WI38 (cell line): ENCODE measurements at regions not wholly inside any gene's neighbourhood (a gene's known extent, or its start where the extent isn't known, plus 50 kb on each side); places are given as distances from the start of the nearest gene placed in this dataset.
"Not testable (repeated sequence)": the region's sequence is repeated elsewhere in the genome, so short reads cannot be mapped to it uniquely, and the experiment has no call there.

ENCODE experiments used
- H3K4me3 ChIP-seq: 2 replicates; pipeline ENCODE4 v1.5.1; 2011; ENCODE audit warnings: low read depth, mild to moderate bottlenecking, control low read depth, low read length
- CTCF ChIP-seq: IDR thresholded peaks from 2 replicates; pipeline ENCODE4 v1.5.1; 2012; ENCODE audit warnings: low read depth, mild to moderate bottlenecking, control low read depth, low read length

DNA sequence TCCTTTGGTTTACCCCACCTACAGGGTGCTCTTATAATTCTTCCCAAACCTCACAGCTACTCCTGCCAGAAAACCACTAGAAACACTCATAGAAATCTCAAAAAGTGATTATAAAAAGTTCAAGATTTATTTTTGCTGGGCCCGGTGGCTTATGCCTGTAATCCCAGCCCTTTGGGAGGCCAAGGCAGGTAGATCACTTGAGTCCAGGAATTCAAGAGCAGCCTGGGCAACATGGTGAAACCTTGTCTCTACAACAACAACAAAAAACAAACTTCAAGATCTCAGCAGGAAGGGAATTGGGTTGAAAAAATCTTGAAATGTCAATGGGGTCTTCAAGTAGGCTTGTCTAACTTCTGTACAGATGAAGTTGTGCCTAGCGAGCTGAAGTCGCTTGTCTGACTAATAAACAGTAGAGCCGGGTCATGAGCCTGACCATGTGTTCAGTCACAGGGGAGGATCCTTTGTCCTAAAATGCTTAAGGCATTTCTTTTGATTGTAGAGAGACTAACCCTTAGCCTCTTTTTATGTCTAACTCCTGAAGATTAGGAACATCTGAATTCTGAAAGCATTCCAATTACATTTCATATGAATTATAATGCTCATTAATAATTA, 124.6 kb downstream of the NOC3L start:
- no peak overlapping the region for H3K4me3 ChIP-seq
- TF ChIP-seq CTCF: no peak

DNA sequence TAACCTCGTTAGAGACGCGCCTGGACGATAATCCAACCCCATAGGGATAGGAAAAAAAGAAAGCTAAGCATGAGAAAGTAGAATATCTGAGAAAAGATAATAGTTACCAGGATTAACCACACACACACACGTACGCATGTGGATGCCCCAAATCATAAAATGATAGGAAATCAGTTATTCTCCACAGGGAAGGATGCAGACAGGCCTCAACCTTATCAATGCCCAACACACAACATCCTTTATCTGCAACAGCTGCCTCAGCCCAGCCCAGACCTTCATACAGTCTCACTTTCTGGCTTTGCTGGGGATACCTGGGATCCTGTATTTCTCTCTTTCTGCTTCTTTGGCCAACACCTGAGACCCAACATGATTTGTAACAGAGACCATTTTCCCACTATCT, 123.0 kb downstream of the NOC3L start:
- H3K4me3 ChIP-seq: no peak overlapping the region
- TF ChIP-seq CTCF: no peak

DNA sequence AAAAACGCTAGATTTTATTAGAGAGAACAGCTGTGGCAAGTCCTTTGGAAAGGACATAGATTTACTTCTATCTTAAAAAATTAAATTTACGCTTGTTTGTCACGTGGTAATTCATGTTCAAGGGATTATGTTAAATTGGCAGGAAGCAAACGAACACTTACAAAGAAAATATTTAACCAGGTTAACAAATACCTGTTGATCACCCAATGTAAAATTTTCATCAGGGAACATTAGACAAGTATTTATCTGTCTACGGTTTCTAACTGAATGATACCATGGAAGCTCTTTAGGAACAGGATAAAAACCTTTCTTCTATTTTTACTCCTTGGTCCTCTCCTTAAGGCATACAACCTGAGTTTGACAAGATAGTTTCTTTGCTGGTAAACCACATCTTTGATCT, 122.2 kb downstream of the NOC3L start:
- H3K4me3 ChIP-seq: no peak overlapping the region
- no peak for TF ChIP-seq CTCF

- TF ChIP-seq CTCF: no peak
- no peak overlapping the region for H3K4me3 ChIP-seq
Observed at GRCh38 chr10:94240901-94241300, 121.8 kb downstream of the NOC3L start.

- H3K4me3 ChIP-seq: no peak overlapping the region
- no peak for TF ChIP-seq CTCF
Observed at GRCh38 chr10:94251098-94251497, 111.6 kb downstream of the NOC3L start.

DNA sequence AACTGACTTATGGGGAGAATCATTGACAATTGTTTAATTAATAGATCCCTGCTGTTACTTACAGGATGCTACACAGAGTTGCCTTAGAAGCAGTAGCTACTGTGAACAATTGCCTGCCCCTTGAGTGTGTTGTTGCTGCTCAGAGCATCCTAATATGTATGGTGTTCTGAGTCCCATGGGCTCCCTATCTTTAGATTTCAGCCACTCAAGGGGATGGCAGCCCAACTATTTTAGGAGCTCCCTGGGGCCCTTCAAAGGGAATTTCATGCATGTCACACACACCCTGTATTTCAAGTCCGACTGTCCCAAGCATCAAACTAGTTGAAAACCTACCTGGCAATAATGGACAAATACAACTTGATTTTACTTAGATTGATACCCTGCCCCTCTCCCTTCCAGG, 111.2 kb downstream of the NOC3L start:
- H3K4me3 ChIP-seq: no peak overlapping the region
- TF ChIP-seq CTCF: no peak

DNA sequence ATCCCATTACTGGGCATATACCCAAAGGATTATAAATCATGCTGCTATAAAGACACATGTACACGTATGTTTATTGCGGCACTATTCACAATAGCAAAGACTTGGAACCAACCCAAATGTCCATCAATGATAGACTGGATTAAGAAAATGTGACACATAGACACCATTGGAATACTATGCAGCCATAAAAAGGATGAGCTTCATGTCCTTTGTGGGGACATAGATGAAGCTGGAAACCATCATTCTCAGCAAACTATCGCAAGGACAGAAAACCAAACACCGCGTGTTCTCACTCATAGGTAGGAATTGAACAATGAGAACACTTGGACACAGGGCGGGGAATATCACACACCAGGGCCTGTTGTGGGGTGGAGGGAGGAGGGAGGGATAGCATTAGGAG, 105.3 kb downstream of the NOC3L start:
- H3K4me3 ChIP-seq: not testable (repeated sequence)

GRCh38 chr10:94260455-94260854, 102.3 kb downstream of the NOC3L start:
- H3K4me3 ChIP-seq: no peak overlapping the region
- no peak for TF ChIP-seq CTCF
